HepG2 (cell line): ENCODE measurements at regions not wholly inside any gene's neighbourhood (a gene's known extent, or its start where the extent isn't known, plus 50 kb on each side); places are given as distances from the start of the nearest gene placed in this dataset.
A peak's percentile ranks its signal among the peaks of the same experiment; 100 is the strongest.

Source experiments
- CBX1 ChIP-seq: IDR thresholded peaks from one replicate; pipeline ENCODE4 v1.6.1; 2016; ENCODE audit warnings: antibody characterized with exemption, low read depth
- ESRRA ChIP-seq: sonication (generic); formaldehyde crosslinking; IDR thresholded peaks from 2 replicates; pipeline ENCODE4 v1.5.1; 2020; ENCODE audit warnings: mild to moderate bottlenecking, low read depth, missing genetic modification reagents
- FOXC1 ChIP-seq: sonication (generic); formaldehyde crosslinking; IDR thresholded peaks from 2 replicates; pipeline ENCODE4 v1.8.0; 2022; ENCODE audit warnings: mild to moderate bottlenecking, missing genetic modification reagents, borderline replicate concordance
- GABPA ChIP-seq, 2 experiments: IDR thresholded peaks; 2 replicates each; pipeline ENCODE4 v1.6.1; 2011 to 2016; ENCODE audit warnings: low read depth in 2 of 2, low read length in 1 of 2, missing biosample characterization in 1 of 2, missing genetic modification characterization in 1 of 2
- HNF4A ChIP-seq: sonication (generic); formaldehyde crosslinking; IDR thresholded peaks from 2 replicates; pipeline ENCODE4 v1.4.0; 2020; ENCODE audit warnings: missing genetic modification reagents
- HOXA3 ChIP-seq: sonication (generic); formaldehyde crosslinking; IDR thresholded peaks from 2 replicates; pipeline ENCODE4 v1.5.0; 2020; ENCODE audit warnings: missing genetic modification reagents
- JARID2 ChIP-seq: sonication (generic); formaldehyde crosslinking; IDR thresholded peaks from 2 replicates; pipeline ENCODE4 v1.8.1; 2023; ENCODE audit warnings: missing genetic modification reagents, inconsistent platforms; ENCODE audit not compliant: insufficient replicate concordance
- KDM5B ChIP-seq: sonication (generic); formaldehyde crosslinking; IDR thresholded peaks from 2 replicates; pipeline ENCODE4 v1.4.0; 2020; ENCODE audit warnings: missing genetic modification reagents, mild to moderate bottlenecking, borderline replicate concordance
- MEIS1 ChIP-seq: sonication (generic); formaldehyde crosslinking; IDR thresholded peaks from 2 replicates; pipeline ENCODE4 v1.9.0; 2021; ENCODE audit warnings: mild to moderate bottlenecking, missing genetic modification reagents, moderate library complexity, borderline replicate concordance
- PCBP1 ChIP-seq: fragments of 200-400 bp; formaldehyde crosslinking; IDR thresholded peaks from 2 replicates; pipeline ENCODE4 v1.6.1; 2017; ENCODE audit warnings: mild to moderate bottlenecking, low read depth, low read length, borderline replicate concordance
- PHF8 ChIP-seq: sonication (generic); formaldehyde crosslinking; IDR thresholded peaks from 2 replicates; pipeline ENCODE4 v1.5.0; 2020; ENCODE audit warnings: missing genetic modification reagents
- TFAP4 ChIP-seq: sonication (generic); IDR thresholded peaks from 2 replicates; pipeline ENCODE4 v1.6.1; 2016; ENCODE audit warnings: low read depth, borderline replicate concordance
- THAP7 ChIP-seq: sonication (generic); formaldehyde crosslinking; IDR thresholded peaks from 2 replicates; pipeline ENCODE4 v1.8.1; 2023; ENCODE audit warnings: mild to moderate bottlenecking, missing genetic modification reagents
- UBTF ChIP-seq: sonication (generic); formaldehyde crosslinking; IDR thresholded peaks from 2 replicates; pipeline ENCODE4 v1.4.0; 2020; ENCODE audit warnings: mild to moderate bottlenecking, missing genetic modification reagents
- ZBTB14 ChIP-seq: sonication (generic); formaldehyde crosslinking; IDR thresholded peaks from 2 replicates; pipeline ENCODE4 v1.4.0; 2020; ENCODE audit warnings: missing genetic modification reagents
- ZC3H4 ChIP-seq: sonication (generic); formaldehyde crosslinking; IDR thresholded peaks from 2 replicates; pipeline ENCODE4 v1.4.0; 2020; ENCODE audit warnings: missing genetic modification reagents, borderline replicate concordance
- ZNF136 ChIP-seq: sonication (generic); formaldehyde crosslinking; IDR thresholded peaks from 2 replicates; pipeline ENCODE4 v1.8.1; 2022; ENCODE audit warnings: low read depth, mild to moderate bottlenecking, moderate library complexity, missing genetic modification reagents
- ZNF224 ChIP-seq: sonication (generic); formaldehyde crosslinking; IDR thresholded peaks from 2 replicates; pipeline ENCODE4 v1.5.0; 2020; ENCODE audit warnings: mild to moderate bottlenecking, missing genetic modification reagents
- ZNF296 ChIP-seq: sonication (generic); formaldehyde crosslinking; conservative IDR thresholded peaks from 2 replicates; pipeline ENCODE4 v1.5.0; 2020; ENCODE audit warnings: mild to moderate bottlenecking, missing genetic modification reagents
- ZNF337 ChIP-seq: sonication (generic); formaldehyde crosslinking; IDR thresholded peaks from 2 replicates; pipeline ENCODE4 v1.5.1; 2020; ENCODE audit warnings: missing genetic modification reagents, low read depth, mild to moderate bottlenecking, borderline replicate concordance
- ZNF367 ChIP-seq: sonication (generic); formaldehyde crosslinking; IDR thresholded peaks from 2 replicates; pipeline ENCODE4 v1.4.0; 2020; ENCODE audit warnings: missing genetic modification reagents, borderline replicate concordance
- ZNF484 ChIP-seq: sonication (generic); formaldehyde crosslinking; IDR thresholded peaks from 2 replicates; pipeline ENCODE4 v1.5.1; 2020; ENCODE audit warnings: mild to moderate bottlenecking, low read depth, missing genetic modification reagents, borderline replicate concordance
- ZSCAN25 ChIP-seq: sonication (generic); formaldehyde crosslinking; IDR thresholded peaks from 2 replicates; pipeline ENCODE4 v1.8.0; 2022; ENCODE audit warnings: mild to moderate bottlenecking, missing genetic modification reagents

GRCh38 chr2:234861841-234862735 is 89.7 kb upstream of the SH3BP4 start (continued):
- TF ChIP-seq FOXC1 (CRISPR knock-in tag): no peak
- TF ChIP-seq HNF4A (CRISPR knock-in tag): 0 out of 2 replicates have a peak, but pooled peaks have one; percentile 25
- TF ChIP-seq ZNF367 (CRISPR knock-in tag): no peak
- no peak for TF ChIP-seq ZNF296 (CRISPR knock-in tag)
- TF ChIP-seq TFAP4: 0 out of 2 replicates have a peak, but pooled peaks have one; percentile 3
- no peak for TF ChIP-seq MEIS1 (CRISPR knock-in tag)
- no peak for TF ChIP-seq GABPA (IDR thresholded peaks at IDR 0.05; ENCODE audit: low read depth, low read length)
- no peak for TF ChIP-seq GABPA (CRISPR knock-in tag; IDR thresholded peaks at IDR 0.05; ENCODE audit: low read depth)
- TF ChIP-seq THAP7 (CRISPR knock-in tag): peak; percentile 41; the same call in 1 of the 2 replicates
- TF ChIP-seq ZNF224 (CRISPR knock-in tag): no peak
- TF ChIP-seq PHF8 (CRISPR knock-in tag): no peak
- no peak for TF ChIP-seq ZNF484 (CRISPR knock-in tag)
- no peak for TF ChIP-seq ZSCAN25
- TF ChIP-seq ESRRA (CRISPR knock-in tag): peak; percentile 85; the same call in 1 of the 2 replicates
- TF ChIP-seq ZC3H4 (CRISPR knock-in tag): no peak
- TF ChIP-seq UBTF (CRISPR knock-in tag): no peak
- peak; percentile 17; the same call in 1 of the 2 replicates for TF ChIP-seq HOXA3 (CRISPR knock-in tag)
- no peak for TF ChIP-seq CBX1
- TF ChIP-seq PCBP1: no peak
- TF ChIP-seq ZNF136: no peak
- no peak for TF ChIP-seq KDM5B (CRISPR knock-in tag)
- no peak for TF ChIP-seq ZNF337 (CRISPR knock-in tag)
- no peak for TF ChIP-seq JARID2
- no peak for TF ChIP-seq ZBTB14 (CRISPR knock-in tag)
